Uterus (tissue), 2 donors: ENCODE measurements at regions not wholly inside any gene's neighbourhood (a gene's known extent, or its start where the extent isn't known, plus 50 kb on each side); places are given as distances from the start of the nearest gene placed in this dataset.

Experiments
- CTCF ChIP-seq, 4 experiments: fragments of 200-600 bp in 2 of 4; fragments of 450-650 bp in 2 of 4; sonication (generic) in 2 of 4; IDR thresholded peaks; one replicate each; pipeline ENCODE4 v1.5.1; 2016 to 2019; ENCODE audit warnings: antibody characterized with exemption in 4 of 4, mild to moderate bottlenecking in 2 of 4, moderate library complexity in 1 of 4
- POLR2A ChIP-seq, 2 donors: fragments of 450-650 bp; IDR thresholded peaks; one replicate each; pipeline ENCODE4 v1.6.1; 2016; ENCODE audit warnings: antibody characterized with exemption in 2 of 2, mild to moderate bottlenecking in 1 of 2, moderate library complexity in 1 of 2

GRCh38 chr15:69703532-69704187 lies 251.0 kb downstream of the RPLP1 start:
- no peak for TF ChIP-seq CTCF (IDR thresholded peaks at IDR 0.05)
- no peak for TF ChIP-seq POLR2A (IDR thresholded peaks at IDR 0.05)
